Choroid plexus epithelial cell (primary cell): ENCODE measurements at regions not wholly inside any gene's neighbourhood (a gene's known extent, or its start where the extent isn't known, plus 50 kb on each side); places are given as distances from the start of the nearest gene placed in this dataset.
"Not testable (repeated sequence)": the region's sequence is repeated elsewhere in the genome, so short reads cannot be mapped to it uniquely, and the experiment has no call there.

Source experiments
- DNase-seq: peaks from one replicate; pipeline ENCODE4 v3.0.0-alpha.2; 2010; ENCODE audit warnings: low read depth
- H3K4me3 ChIP-seq: 2 replicates; pipeline ENCODE4 v1.5.1; 2011; ENCODE audit warnings: low read depth, mild to moderate bottlenecking, control low read depth, low read length, moderate library complexity
- TF ChIP-seq, protein P1 (sequence below): conservative IDR thresholded peaks from 2 replicates; pipeline ENCODE4 v1.5.1; 2011; ENCODE audit warnings: low read depth, mild to moderate bottlenecking, control low read depth, inconsistent platforms, low read length, moderate library complexity

DNA sequence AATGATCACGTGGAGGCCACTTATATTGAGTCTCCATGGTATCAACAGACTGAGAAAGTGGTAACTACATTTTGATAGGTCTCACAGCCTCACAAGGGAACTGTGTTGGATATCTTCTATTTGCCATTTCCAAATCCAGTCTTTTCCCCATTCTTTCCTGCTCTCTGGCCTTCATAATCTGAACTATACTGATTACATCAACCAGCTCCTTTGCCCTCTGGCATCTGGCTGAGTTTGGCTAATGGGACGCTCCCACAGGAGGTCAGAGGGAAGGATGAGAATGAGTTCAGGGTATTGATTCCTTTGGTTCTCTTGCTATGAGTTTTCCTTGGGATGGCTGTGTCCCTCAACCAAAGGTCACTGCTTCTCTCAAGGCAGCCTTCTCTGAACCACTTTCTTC is 152.6 kb downstream of the RTL9 start:
- no peak overlapping the region for H3K4me3 ChIP-seq
- TF ChIP-seq, protein P1, sequence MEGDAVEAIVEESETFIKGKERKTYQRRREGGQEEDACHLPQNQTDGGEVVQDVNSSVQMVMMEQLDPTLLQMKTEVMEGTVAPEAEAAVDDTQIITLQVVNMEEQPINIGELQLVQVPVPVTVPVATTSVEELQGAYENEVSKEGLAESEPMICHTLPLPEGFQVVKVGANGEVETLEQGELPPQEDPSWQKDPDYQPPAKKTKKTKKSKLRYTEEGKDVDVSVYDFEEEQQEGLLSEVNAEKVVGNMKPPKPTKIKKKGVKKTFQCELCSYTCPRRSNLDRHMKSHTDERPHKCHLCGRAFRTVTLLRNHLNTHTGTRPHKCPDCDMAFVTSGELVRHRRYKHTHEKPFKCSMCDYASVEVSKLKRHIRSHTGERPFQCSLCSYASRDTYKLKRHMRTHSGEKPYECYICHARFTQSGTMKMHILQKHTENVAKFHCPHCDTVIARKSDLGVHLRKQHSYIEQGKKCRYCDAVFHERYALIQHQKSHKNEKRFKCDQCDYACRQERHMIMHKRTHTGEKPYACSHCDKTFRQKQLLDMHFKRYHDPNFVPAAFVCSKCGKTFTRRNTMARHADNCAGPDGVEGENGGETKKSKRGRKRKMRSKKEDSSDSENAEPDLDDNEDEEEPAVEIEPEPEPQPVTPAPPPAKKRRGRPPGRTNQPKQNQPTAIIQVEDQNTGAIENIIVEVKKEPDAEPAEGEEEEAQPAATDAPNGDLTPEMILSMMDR, result no peak
- DNase-seq, result no peak

DNA sequence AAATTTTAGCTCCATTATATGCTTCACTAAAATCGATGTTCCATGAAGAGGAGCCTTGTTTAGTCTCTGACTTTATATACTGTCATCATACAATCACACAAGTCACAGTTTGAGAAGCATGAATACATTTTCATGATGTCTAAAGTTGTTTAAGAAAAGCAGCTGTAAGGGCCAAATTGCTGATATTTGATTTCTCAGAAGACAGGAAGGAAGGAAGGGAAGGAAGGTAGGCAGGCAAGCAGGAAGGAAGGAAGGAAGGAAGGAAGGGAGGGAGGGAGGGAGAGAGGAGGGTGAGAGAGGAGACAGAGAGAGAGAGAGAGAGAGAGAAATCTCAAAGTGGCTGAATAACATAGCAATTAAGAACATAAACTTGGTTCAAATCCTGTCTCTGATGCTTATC is 153.7 kb downstream of the RTL9 start:
- H3K4me3 ChIP-seq, result no peak overlapping the region
- no peak for DNase-seq
- TF ChIP-seq, protein P1, result no peak

DNA sequence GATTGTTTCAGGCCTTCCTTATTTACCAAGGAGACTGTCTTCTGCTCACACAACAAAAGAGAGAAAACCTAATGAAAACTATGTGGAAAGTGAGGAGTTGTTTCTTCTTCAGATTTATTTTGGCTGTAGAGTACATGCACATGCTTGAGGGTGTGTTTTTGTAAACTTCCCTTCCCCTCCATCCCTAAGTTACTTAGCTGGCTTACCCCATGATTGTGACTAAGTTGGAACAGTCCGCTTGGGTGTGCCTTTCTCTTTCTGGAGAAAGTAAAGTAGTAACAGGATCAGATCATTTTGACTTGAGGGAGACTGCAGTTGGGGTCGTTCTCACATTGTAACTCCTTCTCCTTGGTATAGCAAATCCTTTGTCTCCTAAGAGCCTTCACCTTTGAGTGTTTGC is 155.9 kb downstream of the RTL9 start:
- TF ChIP-seq, protein P1, result no peak
- no peak overlapping the region for H3K4me3 ChIP-seq
- DNase-seq, result no peak

DNA sequence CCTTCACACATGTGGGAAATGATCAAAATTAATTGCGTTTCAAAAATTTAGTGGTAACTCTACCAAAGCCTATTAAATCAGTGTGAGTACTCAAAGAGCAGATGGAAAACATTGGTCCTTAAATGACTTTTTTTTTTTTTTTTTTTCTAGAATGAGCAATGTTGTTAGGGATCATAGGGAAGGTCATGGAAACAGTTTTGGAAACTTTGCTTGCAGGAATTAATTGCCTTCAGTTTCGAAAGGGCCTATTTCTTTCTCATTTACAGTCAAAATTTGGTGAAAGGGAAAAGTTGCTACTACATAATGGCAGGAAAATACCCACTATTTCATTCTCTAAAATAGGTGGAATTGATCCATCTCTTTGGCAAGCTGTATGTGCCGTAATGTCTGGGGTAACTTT is 160.9 kb downstream of the RTL9 start:
- TF ChIP-seq, protein P1, result no peak
- H3K4me3 ChIP-seq, result no peak overlapping the region
- no peak for DNase-seq

DNA sequence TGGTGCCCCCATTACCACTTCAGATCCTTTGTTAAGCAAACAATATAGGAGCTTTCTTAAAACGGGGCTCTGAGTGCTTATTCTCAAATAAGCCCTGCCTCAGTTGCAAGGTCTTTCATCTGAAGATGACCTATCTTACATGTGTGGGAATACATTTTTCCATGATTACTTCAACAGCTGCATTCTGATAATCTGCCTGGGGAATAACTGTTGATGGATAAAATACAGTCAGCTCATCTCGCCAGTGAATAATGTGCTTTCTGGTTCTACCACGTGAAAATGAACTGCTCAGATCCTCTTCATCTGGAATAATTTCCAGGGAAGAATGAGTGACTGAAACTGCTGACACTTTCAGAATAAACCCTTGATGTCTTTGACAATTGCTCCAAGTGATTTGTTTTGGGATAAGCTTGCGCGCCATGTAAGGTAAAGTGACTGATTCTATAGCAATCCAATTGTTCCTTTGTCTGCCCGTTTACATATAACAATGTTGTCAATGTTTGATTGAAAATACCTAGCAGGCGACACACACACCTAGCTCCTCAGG is 161.3 kb downstream of the RTL9 start:
- no peak for DNase-seq
- H3K4me3 ChIP-seq, result no peak overlapping the region
- TF ChIP-seq, protein P1, result no peak

DNA sequence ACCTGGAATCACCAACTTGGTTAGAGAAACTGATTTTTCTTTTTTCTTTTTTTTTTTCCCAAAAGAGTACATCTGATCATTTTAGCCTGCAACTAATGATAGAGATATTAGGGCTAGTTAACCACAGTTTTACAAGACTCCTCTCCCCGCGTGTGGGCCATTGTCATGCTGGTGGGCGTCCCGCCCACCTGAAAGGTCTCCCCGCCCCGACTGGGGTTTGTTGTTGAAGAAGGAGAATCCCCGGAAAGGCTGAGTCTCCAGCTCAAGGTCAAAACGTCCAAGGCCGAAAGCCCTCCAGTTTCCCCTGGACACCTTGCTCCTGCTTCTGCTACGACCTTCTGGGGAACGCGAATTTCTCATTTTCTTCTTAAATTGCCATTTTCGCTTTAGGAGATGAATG is 162.0 kb downstream of the RTL9 start:
- DNase-seq, H3K4me3 ChIP-seq: not testable (repeated sequence)

DNA sequence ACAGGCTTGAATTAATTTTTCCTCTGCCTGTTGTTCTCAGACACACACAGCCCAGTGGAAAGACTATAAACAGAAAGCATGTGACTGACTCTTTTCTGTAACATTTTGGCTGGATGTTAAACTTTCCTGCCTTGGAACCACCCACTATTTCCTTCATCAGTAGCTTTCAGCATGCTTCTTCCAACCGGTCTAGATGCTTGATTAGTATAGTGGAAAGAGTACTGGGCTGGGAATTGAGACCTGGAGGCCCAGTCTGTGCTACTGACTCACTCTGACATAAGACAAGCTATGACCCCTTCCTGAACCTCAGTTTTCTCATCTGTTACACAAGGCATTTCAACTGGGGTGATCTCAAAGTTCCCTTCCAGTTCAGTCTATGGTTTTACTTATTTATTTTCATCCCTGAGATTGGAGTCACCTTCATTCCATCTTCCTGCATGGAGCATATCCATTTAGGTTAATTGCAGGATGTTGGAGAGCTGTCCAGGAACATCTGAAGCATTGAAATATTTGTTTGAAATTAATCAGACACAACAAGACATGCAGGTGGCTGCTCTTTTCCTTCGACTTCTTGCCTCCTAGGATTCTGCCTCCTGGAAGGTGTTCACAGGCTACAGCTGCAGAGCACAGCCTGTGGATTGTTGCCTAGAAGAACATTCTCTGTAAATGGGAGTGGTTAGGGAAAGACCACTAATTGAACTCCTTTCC is 173.4 kb downstream of the RTL9 start:
- DNase-seq, result no peak
- TF ChIP-seq, protein P1, result no peak
- no peak overlapping the region for H3K4me3 ChIP-seq
